KMS-11 (cell line): ENCODE measurements at regions not wholly inside any gene's neighbourhood (a gene's known extent, or its start where the extent isn't known, plus 50 kb on each side); places are given as distances from the start of the nearest gene placed in this dataset.
"Not testable (repeated sequence)": the region's sequence is repeated elsewhere in the genome, so short reads cannot be mapped to it uniquely, and the experiment has no call there.

Experiments used
- H2AFZ ChIP-seq: fragments of 200-600 bp; sonication (generic); 2 replicates; pipeline ENCODE4 v1.6.1; 2016; ENCODE audit warnings: antibody characterized with exemption, mixed run types, low read depth
- H3K27ac ChIP-seq: fragments of 200-600 bp; sonication (generic); 2 replicates; pipeline ENCODE4 v1.6.1; 2016; ENCODE audit warnings: mild to moderate bottlenecking, mixed run types
- H3K27me3 ChIP-seq: fragments of 200-600 bp; sonication (generic); 2 replicates; pipeline ENCODE4 v1.6.1; 2017; ENCODE audit warnings: mild to moderate bottlenecking, low read depth, mixed run types, moderate library complexity; ENCODE audit not compliant: insufficient read depth
- H3K36me3 ChIP-seq: fragments of 200-600 bp; sonication (generic); 2 replicates; pipeline ENCODE4 v1.6.1; 2017; ENCODE audit warnings: mild to moderate bottlenecking, mixed run types; ENCODE audit not compliant: insufficient read depth
- H3K4me1 ChIP-seq: fragments of 200-600 bp; sonication (generic); 2 replicates; pipeline ENCODE4 v1.6.1; 2016; ENCODE audit warnings: mild to moderate bottlenecking, low read depth, mixed run types; ENCODE audit not compliant: poor library complexity, severe bottlenecking
- H3K4me2 ChIP-seq: fragments of 200-600 bp; sonication (generic); 2 replicates; pipeline ENCODE4 v1.7.0; 2016; ENCODE audit warnings: mild to moderate bottlenecking, mixed run types
- H3K4me3 ChIP-seq: fragments of 200-600 bp; sonication (generic); IDR thresholded peaks from 2 replicates; pipeline ENCODE4 v1.6.1; 2017; ENCODE audit warnings: low read depth, low read length, mixed read lengths; ENCODE audit not compliant: insufficient read depth
- H3K79me2 ChIP-seq: fragments of 200-600 bp; sonication (generic); 2 replicates; pipeline ENCODE4 v1.6.1; 2016; ENCODE audit warnings: low read depth, mixed run types; ENCODE audit not compliant: insufficient read depth
- H3K9ac ChIP-seq: fragments of 200-600 bp; sonication (generic); 2 replicates; pipeline ENCODE4 v1.6.1; 2016; ENCODE audit warnings: mild to moderate bottlenecking, mixed run types
- H4K20me1 ChIP-seq: fragments of 200-600 bp; sonication (generic); 2 replicates; pipeline ENCODE4 v1.6.1; 2016; ENCODE audit warnings: mild to moderate bottlenecking, mixed run types; ENCODE audit not compliant: insufficient read depth
- TF ChIP-seq, protein P1 (sequence below): fragments of 200-600 bp; sonication (generic); conservative IDR thresholded peaks from 2 replicates; pipeline ENCODE4 v1.6.1; 2017; ENCODE audit warnings: low read depth, mild to moderate bottlenecking, antibody characterized with exemption, low read length, moderate library complexity, mixed read lengths

DNA sequence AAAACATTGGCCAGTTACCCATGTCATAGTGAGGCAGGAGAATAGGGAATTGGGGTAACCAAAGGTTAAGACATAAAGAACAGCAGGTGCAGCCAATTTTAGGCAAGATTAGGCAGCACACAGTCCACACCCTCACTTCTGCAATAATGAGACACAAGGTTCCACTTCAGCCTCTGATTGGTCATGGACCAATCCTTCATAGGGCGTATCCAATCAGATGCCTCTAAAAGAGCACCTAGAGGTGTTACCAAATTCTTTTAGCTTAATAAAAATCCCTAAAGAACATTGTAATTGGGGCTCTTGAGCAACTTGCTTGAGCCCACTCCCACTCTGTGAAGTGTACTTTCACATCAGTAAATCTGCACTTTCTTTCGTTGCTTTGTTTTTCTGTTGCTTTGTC is 302.4 kb downstream of the PREX1 start:
- H3K27me3 ChIP-seq: peaks cover 13% of the 10 kb centered on the region; the same call in 1 of the 2 replicates
- TF ChIP-seq, protein P1, sequence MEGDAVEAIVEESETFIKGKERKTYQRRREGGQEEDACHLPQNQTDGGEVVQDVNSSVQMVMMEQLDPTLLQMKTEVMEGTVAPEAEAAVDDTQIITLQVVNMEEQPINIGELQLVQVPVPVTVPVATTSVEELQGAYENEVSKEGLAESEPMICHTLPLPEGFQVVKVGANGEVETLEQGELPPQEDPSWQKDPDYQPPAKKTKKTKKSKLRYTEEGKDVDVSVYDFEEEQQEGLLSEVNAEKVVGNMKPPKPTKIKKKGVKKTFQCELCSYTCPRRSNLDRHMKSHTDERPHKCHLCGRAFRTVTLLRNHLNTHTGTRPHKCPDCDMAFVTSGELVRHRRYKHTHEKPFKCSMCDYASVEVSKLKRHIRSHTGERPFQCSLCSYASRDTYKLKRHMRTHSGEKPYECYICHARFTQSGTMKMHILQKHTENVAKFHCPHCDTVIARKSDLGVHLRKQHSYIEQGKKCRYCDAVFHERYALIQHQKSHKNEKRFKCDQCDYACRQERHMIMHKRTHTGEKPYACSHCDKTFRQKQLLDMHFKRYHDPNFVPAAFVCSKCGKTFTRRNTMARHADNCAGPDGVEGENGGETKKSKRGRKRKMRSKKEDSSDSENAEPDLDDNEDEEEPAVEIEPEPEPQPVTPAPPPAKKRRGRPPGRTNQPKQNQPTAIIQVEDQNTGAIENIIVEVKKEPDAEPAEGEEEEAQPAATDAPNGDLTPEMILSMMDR: no peak
- no peak overlapping the region for H3K4me3 ChIP-seq
- H3K36me3 ChIP-seq: no peaks in the 10 kb centered on the region
- H4K20me1 ChIP-seq: no peaks in the 10 kb centered on the region
- no peak overlapping the region for H3K4me2 ChIP-seq
- H3K27ac ChIP-seq: no peak overlapping the region
- no peaks in the 10 kb centered on the region for H3K4me1 ChIP-seq
- no peaks in the 10 kb centered on the region for H3K79me2 ChIP-seq
- H2AFZ ChIP-seq: no peak overlapping the region
- no peak overlapping the region for H3K9ac ChIP-seq

DNA sequence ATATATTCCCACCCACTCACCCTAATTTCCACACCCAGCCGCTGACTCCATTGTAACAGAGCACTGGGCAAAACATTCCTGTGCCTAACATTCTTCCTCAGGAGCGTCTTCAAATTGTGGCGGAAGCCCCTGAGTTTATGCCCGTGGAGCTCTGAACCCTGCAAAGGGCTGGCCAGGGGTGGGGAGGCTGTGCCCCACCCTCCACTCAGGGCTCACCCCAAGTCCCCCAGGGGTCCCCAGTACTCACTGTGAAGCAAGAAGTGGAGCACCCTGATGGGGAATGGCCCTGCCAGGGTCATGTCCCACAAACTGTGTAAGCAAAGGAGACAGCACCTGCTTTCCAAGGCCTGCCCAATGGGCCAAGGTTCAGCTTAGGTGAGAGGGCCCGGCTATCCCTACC is 303.2 kb downstream of the PREX1 start:
- TF ChIP-seq, protein P1: no peak
- H3K4me1 ChIP-seq: no peaks in the 10 kb centered on the region
- no peak overlapping the region for H3K4me3 ChIP-seq
- no peak overlapping the region for H3K4me2 ChIP-seq
- no peak overlapping the region for H3K9ac ChIP-seq
- no peak overlapping the region for H2AFZ ChIP-seq
- H3K79me2 ChIP-seq: no peaks in the 10 kb centered on the region
- no peaks in the 10 kb centered on the region for H4K20me1 ChIP-seq
- H3K36me3 ChIP-seq: no peaks in the 10 kb centered on the region
- no peak overlapping the region for H3K27ac ChIP-seq
- H3K27me3 ChIP-seq: peaks cover 16% of the 10 kb centered on the region; the same call in 1 of the 2 replicates

DNA sequence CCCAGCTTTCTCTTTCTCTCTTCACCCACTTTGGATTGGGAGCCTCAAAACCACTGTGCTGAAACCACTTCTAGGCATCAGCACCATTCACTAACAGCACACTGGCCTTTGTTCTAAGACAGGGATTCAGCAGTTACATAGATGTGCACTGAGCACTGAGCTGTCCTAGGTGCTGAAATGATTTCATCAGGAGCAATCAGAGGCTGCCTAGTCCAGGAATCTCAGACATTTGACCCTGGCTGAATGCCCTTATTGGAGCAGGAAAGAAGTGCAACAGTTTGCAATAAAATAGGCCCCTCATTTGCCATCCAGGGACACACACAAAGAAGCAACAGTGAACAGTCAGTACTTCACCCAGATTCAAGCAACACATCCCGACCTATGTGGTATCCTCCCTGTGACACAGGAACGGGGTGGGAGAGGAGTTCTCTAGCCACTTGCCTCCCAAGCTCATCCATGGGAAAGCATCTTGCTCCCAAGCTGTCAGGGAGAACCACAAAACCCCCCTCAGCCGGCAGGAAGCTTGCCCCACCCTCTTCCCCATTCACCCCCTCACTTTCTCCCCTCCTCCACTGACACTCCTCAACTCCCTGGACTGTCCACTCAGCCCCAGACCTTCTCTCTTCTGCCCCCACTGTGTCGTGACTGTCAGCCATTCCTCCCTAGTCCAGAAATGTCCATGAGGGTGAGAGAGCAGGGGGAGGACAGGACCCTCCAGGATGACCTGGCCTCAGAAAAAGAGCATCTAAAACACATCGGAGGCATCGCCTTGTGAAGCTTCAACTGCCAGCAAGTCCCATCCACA is 304.4 kb downstream of the PREX1 start:
- H3K4me3 ChIP-seq: no peak overlapping the region
- H3K36me3 ChIP-seq: no peaks in the 10 kb centered on the region
- H3K79me2 ChIP-seq: no peaks in the 10 kb centered on the region
- no peaks in the 10 kb centered on the region for H4K20me1 ChIP-seq
- peaks cover 23% of the 10 kb centered on the region; the same call in 1 of the 2 replicates for H3K27me3 ChIP-seq
- no peak overlapping the region for H3K4me2 ChIP-seq
- TF ChIP-seq, protein P1: no peak
- no peak overlapping the region for H2AFZ ChIP-seq
- no peak overlapping the region for H3K27ac ChIP-seq
- no peak overlapping the region for H3K9ac ChIP-seq
- no peaks in the 10 kb centered on the region for H3K4me1 ChIP-seq

DNA sequence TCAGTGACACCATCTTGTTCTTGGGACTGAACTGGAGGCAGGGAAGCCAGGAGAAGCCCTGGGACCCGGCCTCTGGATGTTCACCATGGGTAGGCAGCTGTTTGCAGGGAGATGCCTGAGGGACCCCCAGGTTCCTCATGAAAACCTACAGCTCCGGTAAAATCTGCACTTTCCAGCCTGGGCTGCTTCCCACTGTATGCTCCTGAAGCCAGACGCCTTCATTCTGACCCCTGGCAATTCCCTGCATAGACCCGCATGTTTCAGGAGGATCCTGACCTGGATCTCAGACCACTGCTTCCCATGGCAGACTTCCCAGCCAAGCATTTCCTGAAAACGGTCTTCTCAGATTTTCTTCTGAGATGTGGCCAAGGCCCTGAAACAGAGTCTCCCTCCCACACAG is 306.7 kb downstream of the PREX1 start:
- no peaks in the 10 kb centered on the region for H3K79me2 ChIP-seq
- H3K36me3 ChIP-seq: no peaks in the 10 kb centered on the region
- H3K9ac ChIP-seq: no peak overlapping the region
- H3K4me2 ChIP-seq: no peak overlapping the region
- H3K27ac ChIP-seq: no peak overlapping the region
- H2AFZ ChIP-seq: no peak overlapping the region
- H3K27me3 ChIP-seq: peaks cover 31% of the 10 kb centered on the region; the same call in 1 of the 2 replicates
- no peaks in the 10 kb centered on the region for H4K20me1 ChIP-seq
- no peak overlapping the region for H3K4me3 ChIP-seq
- TF ChIP-seq, protein P1: no peak
- H3K4me1 ChIP-seq: no peaks in the 10 kb centered on the region

DNA sequence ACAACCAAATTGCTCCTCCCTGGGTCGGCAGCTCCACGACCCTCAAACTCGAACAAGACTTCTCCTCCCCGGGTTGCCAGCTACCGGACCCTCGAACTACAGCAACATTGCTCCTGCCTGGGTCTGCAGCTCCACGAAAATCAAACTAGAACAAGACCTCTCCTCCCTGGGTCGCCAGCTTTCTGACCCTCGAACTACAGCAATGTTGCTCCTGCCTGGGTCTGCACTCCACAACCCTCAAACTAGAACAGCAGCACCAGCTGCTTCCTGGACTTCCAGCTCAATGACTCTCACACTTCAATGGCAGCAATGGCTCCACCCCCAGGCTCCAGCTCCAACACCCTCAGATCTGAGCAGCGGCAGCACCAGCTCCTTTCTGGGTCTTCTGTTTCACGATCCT is 311.6 kb downstream of the PREX1 start:
- not testable (repeated sequence) for H3K27ac ChIP-seq, H2AFZ ChIP-seq

DNA sequence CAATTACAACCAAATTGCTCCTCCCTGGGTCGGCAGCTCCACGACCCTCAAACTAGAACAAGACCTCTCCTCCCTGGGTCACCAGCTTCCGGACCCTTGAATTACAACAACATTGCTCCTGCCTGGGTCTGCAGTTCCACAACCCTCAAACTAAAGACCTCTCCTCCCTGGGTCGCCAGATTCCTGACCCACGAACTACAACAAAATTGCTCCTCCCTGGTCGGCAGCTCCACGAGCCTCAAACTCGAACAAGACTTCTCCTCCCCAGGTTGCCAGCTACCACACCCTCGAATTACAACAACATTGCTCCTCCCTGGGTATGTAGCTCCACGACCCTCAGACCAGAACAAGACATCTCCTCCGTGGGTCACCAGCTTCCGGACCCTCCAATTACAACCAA is 313.2 kb downstream of the PREX1 start:
- H3K4me3 ChIP-seq, H3K36me3 ChIP-seq, H3K4me1 ChIP-seq, H3K27ac ChIP-seq, H3K9ac ChIP-seq, H2AFZ ChIP-seq, H4K20me1 ChIP-seq, H3K79me2 ChIP-seq, H3K4me2 ChIP-seq: not testable (repeated sequence)
- H3K27me3 ChIP-seq: peaks cover 20% of the 10 kb centered on the region; the same call in 1 of the 2 replicates

More for the DNA sequence above, 311.6 kb downstream of the PREX1 start:
- H4K20me1 ChIP-seq, H3K9ac ChIP-seq, H3K4me3 ChIP-seq, H3K4me1 ChIP-seq, H3K36me3 ChIP-seq, H3K4me2 ChIP-seq, H3K79me2 ChIP-seq: not testable (repeated sequence)
- H3K27me3 ChIP-seq: peaks cover 26% of the 10 kb centered on the region; the same call in 1 of the 2 replicates

DNA sequence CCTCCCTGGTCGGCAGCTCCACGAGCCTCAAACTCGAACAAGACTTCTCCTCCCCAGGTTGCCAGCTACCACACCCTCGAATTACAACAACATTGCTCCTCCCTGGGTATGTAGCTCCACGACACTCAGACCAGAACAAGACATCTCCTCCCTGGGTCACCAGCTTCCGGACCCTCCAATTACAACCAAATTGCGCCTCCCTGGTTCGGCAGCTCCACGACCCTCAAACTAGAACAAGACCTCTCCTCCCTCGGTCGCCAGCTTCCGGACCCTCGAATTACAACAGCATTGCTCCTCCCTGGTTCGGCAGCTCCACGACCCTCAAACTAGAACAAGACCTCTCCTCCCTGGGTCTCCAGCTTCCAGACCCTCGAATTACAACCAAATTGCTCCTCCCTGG is 315.3 kb downstream of the PREX1 start:
- peaks cover 11% of the 10 kb centered on the region; the same call in 1 of the 2 replicates for H3K27me3 ChIP-seq

More for the DNA sequence above, 315.3 kb downstream of the PREX1 start:
- not testable (repeated sequence) for H3K9ac ChIP-seq, H2AFZ ChIP-seq, H3K27ac ChIP-seq, H3K4me1 ChIP-seq, H3K4me3 ChIP-seq, H3K4me2 ChIP-seq, H3K36me3 ChIP-seq, H3K79me2 ChIP-seq, H4K20me1 ChIP-seq
